H9 (cell line): ENCODE measurements at regions not wholly inside any gene's neighbourhood (a gene's known extent, or its start where the extent isn't known, plus 50 kb on each side); places are given as distances from the start of the nearest gene placed in this dataset.

Source experiments
- DNase-seq: peaks from one replicate; pipeline ENCODE4 v3.0.0-alpha.2; 2017
- H2AFZ ChIP-seq: one replicate; pipeline ENCODE4 v1.6.1; 2013; ENCODE audit warnings: mild to moderate bottlenecking, low read length, control low read depth, moderate library complexity
- H2AK5ac ChIP-seq: 2 replicates; pipeline ENCODE4 v1.6.1; 2013; ENCODE audit warnings: low read length, control low read depth, mixed read lengths; ENCODE audit not compliant: insufficient read length
- H2BK120ac ChIP-seq: one replicate; pipeline ENCODE4 v1.6.1; 2013; ENCODE audit warnings: low read depth, mild to moderate bottlenecking, low read length, control low read depth, inconsistent platforms; ENCODE audit not compliant: poor library complexity, severe bottlenecking
- H2BK12ac ChIP-seq: 2 replicates; pipeline ENCODE4 v1.6.1; 2013; ENCODE audit warnings: low read length, control low read depth, mixed read lengths, low read depth; ENCODE audit not compliant: insufficient read length
- H2BK15ac ChIP-seq: 2 replicates; pipeline ENCODE4 v1.6.1; 2013; ENCODE audit warnings: low read depth, low read length, control low read depth
- H2BK20ac ChIP-seq: one replicate; pipeline ENCODE4 v1.6.1; 2013; ENCODE audit warnings: low read depth, mild to moderate bottlenecking, low read length, control low read depth, inconsistent platforms; ENCODE audit not compliant: poor library complexity, severe bottlenecking
- H2BK5ac ChIP-seq: 2 replicates; pipeline ENCODE4 v1.6.1; 2013; ENCODE audit warnings: low read length, control low read depth, mixed read lengths; ENCODE audit not compliant: insufficient read length
- H3K14ac ChIP-seq: 2 replicates; pipeline ENCODE4 v1.6.1; 2013; ENCODE audit warnings: low read length, control low read depth; ENCODE audit not compliant: insufficient read depth
- H3K18ac ChIP-seq: 2 replicates; pipeline ENCODE4 v1.6.1; 2013; ENCODE audit warnings: low read depth, mild to moderate bottlenecking, mixed read lengths, low read length, control low read depth; ENCODE audit not compliant: insufficient read length
- H3K23ac ChIP-seq: 2 replicates; pipeline ENCODE4 v1.6.1; 2013; ENCODE audit warnings: low read length, control low read depth, mixed read lengths, low read depth; ENCODE audit not compliant: insufficient read length
- H3K23me2 ChIP-seq: 2 replicates; pipeline ENCODE4 v1.6.1; 2013; ENCODE audit warnings: low read depth, mild to moderate bottlenecking, mixed read lengths, low read length, control low read depth; ENCODE audit not compliant: insufficient read length, poor library complexity, severe bottlenecking
- H3K27ac ChIP-seq: 2 replicates; pipeline ENCODE4 v1.5.1; 2013; ENCODE audit warnings: low read length, control low read depth, mixed read lengths, low read depth; ENCODE audit not compliant: insufficient read length
- H3K27me3 ChIP-seq: 2 replicates; pipeline ENCODE4 v1.6.1; 2013; ENCODE audit warnings: low read length, control low read depth, inconsistent platforms; ENCODE audit not compliant: insufficient read depth
- H3K4ac ChIP-seq: 2 replicates; pipeline ENCODE4 v1.6.1; 2013; ENCODE audit warnings: low read depth, mild to moderate bottlenecking, control low read depth, inconsistent platforms, low read length, moderate library complexity
- H3K4me1 ChIP-seq: 2 replicates; pipeline ENCODE4 v1.6.1; 2013; ENCODE audit warnings: low read length, control low read depth, inconsistent platforms; ENCODE audit not compliant: insufficient read depth
- H3K4me2 ChIP-seq: 2 replicates; pipeline ENCODE4 v1.6.1; 2013; ENCODE audit warnings: low read length, control low read depth, mixed read lengths; ENCODE audit not compliant: insufficient read length, insufficient read depth
- H3K56ac ChIP-seq: 2 replicates; pipeline ENCODE4 v1.6.1; 2013; ENCODE audit warnings: low read depth, mild to moderate bottlenecking, mixed read lengths, low read length, control low read depth; ENCODE audit not compliant: insufficient read length
- H3K79me1 ChIP-seq: 2 replicates; pipeline ENCODE4 v1.6.1; 2013; ENCODE audit warnings: low read depth, mild to moderate bottlenecking, moderate library complexity, low read length, control low read depth, inconsistent platforms; ENCODE audit not compliant: insufficient read depth, poor library complexity, severe bottlenecking
- H3K79me2 ChIP-seq: 2 replicates; pipeline ENCODE4 v1.6.1; 2013; ENCODE audit warnings: low read length, control low read depth, inconsistent platforms; ENCODE audit not compliant: insufficient read depth
- H3K9ac ChIP-seq: 2 replicates; pipeline ENCODE4 v1.6.1; 2013; ENCODE audit warnings: low read length, control low read depth, mixed read lengths; ENCODE audit not compliant: insufficient read length; ENCODE audit errors: extremely low read depth
- H3K9me3 ChIP-seq: one replicate; pipeline ENCODE4 v1.6.1; 2013; ENCODE audit warnings: low read depth, low read length, inconsistent platforms; ENCODE audit not compliant: control insufficient read depth
- H3T11ph ChIP-seq: one replicate; pipeline ENCODE4 v1.6.1; 2013; ENCODE audit warnings: mild to moderate bottlenecking, low read length, control low read depth, inconsistent platforms
- H4K20me1 ChIP-seq: one replicate; pipeline ENCODE4 v1.6.1; 2013; ENCODE audit not compliant: control insufficient read depth, insufficient read length, insufficient read depth
- H4K5ac ChIP-seq: 2 replicates; pipeline ENCODE4 v1.6.1; 2013; ENCODE audit warnings: low read depth, mild to moderate bottlenecking, mixed read lengths, low read length, control low read depth; ENCODE audit not compliant: insufficient read length
- H4K8ac ChIP-seq: replicated peaks from 2 replicates; pipeline ENCODE4 v1.6.1; 2013; ENCODE audit warnings: low read length, control low read depth, mixed read lengths, low read depth; ENCODE audit not compliant: insufficient read length
- H4K91ac ChIP-seq: 2 replicates; pipeline ENCODE4 v1.6.1; 2013; ENCODE audit warnings: low read depth, mild to moderate bottlenecking, moderate library complexity, mixed read lengths, low read length, control low read depth; ENCODE audit not compliant: insufficient read length
- H3K27ac Mint-ChIP-seq, 3 experiments: 2 replicates in 2 of 3; 3 replicates in 1 of 3; pipeline ENCODE4 v1.8.0; 2020 to 2021; ENCODE audit warnings: mixed read lengths in 3 of 3, mild to moderate bottlenecking in 1 of 3, moderate library complexity in 1 of 3
- H3K27me3 Mint-ChIP-seq: 2 replicates; pipeline ENCODE4 v1.8.0; 2021; ENCODE audit warnings: low read depth, mild to moderate bottlenecking, moderate library complexity, mixed read lengths
- H3K36me3 Mint-ChIP-seq, 3 experiments: 2 replicates in 2 of 3; 3 replicates in 1 of 3; pipeline ENCODE4 v1.8.0; 2020 to 2021; ENCODE audit warnings: low read depth in 3 of 3, mixed read lengths in 3 of 3; ENCODE audit not compliant: insufficient read depth in 1 of 3
- H3K4me1 Mint-ChIP-seq, 2 experiments: 2 replicates each; pipeline ENCODE4 v1.8.0; 2020; ENCODE audit warnings: mixed read lengths in 2 of 2
- H3K4me3 Mint-ChIP-seq, 2 experiments: 2 replicates in 1 of 2; 3 replicates in 1 of 2; pipeline ENCODE4 v1.8.0; 2020 to 2021; ENCODE audit warnings: mild to moderate bottlenecking in 2 of 2, mixed read lengths in 2 of 2, moderate library complexity in 1 of 2
- H3K9me3 Mint-ChIP-seq, 2 experiments: 2 replicates in 1 of 2; 3 replicates in 1 of 2; pipeline ENCODE4 v1.8.0; 2020; ENCODE audit warnings: mild to moderate bottlenecking in 2 of 2, mixed read lengths in 2 of 2, moderate library complexity in 1 of 2
- CTCF ChIP-seq: fragments of 200-600 bp; sonication (generic); conservative IDR thresholded peaks from 3 replicates; pipeline ENCODE4 v1.8.0; 2021; ENCODE audit warnings: antibody characterized with exemption, mild to moderate bottlenecking

- no peaks in the 10 kb centered on the region for H3K36me3 Mint-ChIP-seq
- no peak overlapping the region for H2AFZ ChIP-seq
- no peak overlapping the region for H2BK12ac ChIP-seq
- H2BK5ac ChIP-seq = no peak overlapping the region
- H3K27me3 Mint-ChIP-seq = no peaks in the 10 kb centered on the region; the same call in 1 of the 2 replicates
- H2BK120ac ChIP-seq = no peak overlapping the region
- no peak overlapping the region for H3K9ac ChIP-seq
- H2BK20ac ChIP-seq = no peak overlapping the region
- H3K4me3 Mint-ChIP-seq = no peak overlapping the region
- no peak overlapping the region for H3K56ac ChIP-seq
- no peak for DNase-seq
- H4K8ac ChIP-seq = no peak overlapping the region
- H3T11ph ChIP-seq = no peak overlapping the region
- no peak overlapping the region for H3K4me2 ChIP-seq
- H3K18ac ChIP-seq = no peak overlapping the region
- H3K79me2 ChIP-seq = no peaks in the 10 kb centered on the region
- H3K9me3 ChIP-seq = no peaks in the 10 kb centered on the region
- no peak overlapping the region for H2AK5ac ChIP-seq
- no peaks in the 10 kb centered on the region for H3K4me1 ChIP-seq
- no peak overlapping the region for H3K4ac ChIP-seq
- H3K27me3 ChIP-seq = no peaks in the 10 kb centered on the region
- no peak overlapping the region for H4K5ac ChIP-seq
- TF ChIP-seq CTCF = no peak
- no peak overlapping the region for H3K14ac ChIP-seq
- no peak overlapping the region for H3K23ac ChIP-seq
- H4K20me1 ChIP-seq = no peaks in the 10 kb centered on the region
- H4K91ac ChIP-seq = no peak overlapping the region
- H3K9me3 Mint-ChIP-seq = peaks cover 0 to 6% of the 10 kb centered on the region in 2 experiments; a peak in 4 of 5 replicates
- H2BK15ac ChIP-seq = no peak overlapping the region
- no peak overlapping the region for H3K27ac Mint-ChIP-seq
- no peak overlapping the region for H3K27ac ChIP-seq
- no peaks in the 10 kb centered on the region for H3K4me1 Mint-ChIP-seq
- no peaks in the 10 kb centered on the region for H3K23me2 ChIP-seq
- H3K79me1 ChIP-seq = no peaks in the 10 kb centered on the region
These were observed 287.5 kb upstream of the CRIM1 start for GRCh38 chr2:36068086-36068485.
